ENCODE measurements at regions not wholly inside any gene's neighbourhood (a gene's known extent, or its start where the extent isn't known, plus 50 kb on each side); places are given as distances from the start of the nearest gene placed in this dataset.

DNA sequence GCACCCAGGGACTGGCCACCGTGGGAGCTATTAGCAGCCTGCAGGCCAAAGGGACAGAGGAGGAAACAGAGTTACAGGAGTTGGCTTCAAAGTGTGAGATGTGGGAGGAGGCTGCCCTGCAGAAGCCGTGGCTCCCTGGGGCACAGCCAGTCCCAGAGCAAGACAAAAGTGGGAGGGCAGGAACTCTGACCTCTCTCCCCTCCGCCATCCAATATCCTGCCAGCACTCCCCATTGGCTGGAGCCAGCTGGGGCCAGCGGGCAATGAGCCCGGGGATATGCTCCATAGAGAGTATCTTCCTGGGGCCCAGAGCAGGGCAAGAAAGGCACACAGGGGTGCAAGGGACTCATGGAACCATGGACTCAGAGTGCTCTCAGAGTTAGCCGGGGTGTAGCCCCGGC lies 143.1 kb downstream of the INHBB start:
- Mint-ChIP-seq H3K4me3 (no peak overlapping the region), H3K9me3 (no peaks in the 10 kb centered on the region)
- no peak overlapping the region for H3K4me2 ChIP-seq (ENCODE audit: insufficient read depth, insufficient read length, low read length)

More for the DNA sequence above, 143.1 kb downstream of the INHBB start:
- Histone ChIP-seq H3K23ac (ENCODE audit: insufficient read length, low read depth, low read length) (no peak overlapping the region), H2BK15ac (ENCODE audit: low read depth, low read length) (no peak overlapping the region), H4K8ac (replicated peaks; ENCODE audit: insufficient read length, low read depth, low read length) (no peak overlapping the region), H2BK12ac (ENCODE audit: insufficient read length, low read depth, low read length) (no peak overlapping the region), H3K14ac (ENCODE audit: insufficient read depth, low read length) (no peak overlapping the region; the same call in 1 of the 2 replicates), H2BK120ac (ENCODE audit: low read depth, low read length, poor library complexity, severe bottlenecking) (no peak overlapping the region), H2AK5ac (ENCODE audit: insufficient read length, low read length) (no peak overlapping the region), H2BK20ac (ENCODE audit: low read depth, low read length, poor library complexity, severe bottlenecking) (no peak overlapping the region), H3K9ac (ENCODE audit: extremely low read depth, insufficient read length, low read length) (no peak overlapping the region), H4K91ac (ENCODE audit: insufficient read length, low read depth, low read length) (no peak overlapping the region), H3K4me1 (ENCODE audit: insufficient read depth, low read length) (no peaks in the 10 kb centered on the region), H3K18ac (ENCODE audit: insufficient read length, low read depth, low read length) (no peak overlapping the region), H3T11ph (ENCODE audit: low read length) (no peak overlapping the region), H3K79me1 (ENCODE audit: insufficient read depth, low read depth, low read length, poor library complexity, severe bottlenecking) (no peaks in the 10 kb centered on the region), H3K4ac (ENCODE audit: low read depth, low read length) (no peak overlapping the region), H4K20me1 (ENCODE audit: control insufficient read depth, insufficient read depth, insufficient read length) (no peaks in the 10 kb centered on the region), H3K23me2 (ENCODE audit: insufficient read length, low read depth, low read length, poor library complexity, severe bottlenecking) (no peaks in the 10 kb centered on the region), H2BK5ac (ENCODE audit: insufficient read length, low read length) (no peak overlapping the region), H3K56ac (ENCODE audit: insufficient read length, low read depth, low read length) (no peak overlapping the region), H3K79me2 (ENCODE audit: insufficient read depth, low read length) (no peaks in the 10 kb centered on the region), H3K27ac (ENCODE audit: insufficient read length, low read depth, low read length) (no peak overlapping the region), H4K5ac (ENCODE audit: insufficient read length, low read depth, low read length) (no peak overlapping the region), H3K9me3 (ENCODE audit: control insufficient read depth, low read depth, low read length) (no peaks in the 10 kb centered on the region), H3K27me3 (ENCODE audit: insufficient read depth, low read length) (no peaks in the 10 kb centered on the region; the same call in 1 of the 2 replicates), H2AFZ (ENCODE audit: low read length) (no peak overlapping the region)
- Mint-ChIP-seq H3K27ac (no peak overlapping the region), H3K4me1 (peaks cover 0 to 4% of the 10 kb centered on the region in 2 experiments; a peak in 2 of 4 replicates), H3K27me3 (ENCODE audit: low read depth) (peaks cover 91% of the 10 kb centered on the region), H3K36me3 (ENCODE audit: insufficient read depth in 1 of 3, low read depth in 3 of 3) (no peaks in the 10 kb centered on the region)
- TF ChIP-seq, protein P1, sequence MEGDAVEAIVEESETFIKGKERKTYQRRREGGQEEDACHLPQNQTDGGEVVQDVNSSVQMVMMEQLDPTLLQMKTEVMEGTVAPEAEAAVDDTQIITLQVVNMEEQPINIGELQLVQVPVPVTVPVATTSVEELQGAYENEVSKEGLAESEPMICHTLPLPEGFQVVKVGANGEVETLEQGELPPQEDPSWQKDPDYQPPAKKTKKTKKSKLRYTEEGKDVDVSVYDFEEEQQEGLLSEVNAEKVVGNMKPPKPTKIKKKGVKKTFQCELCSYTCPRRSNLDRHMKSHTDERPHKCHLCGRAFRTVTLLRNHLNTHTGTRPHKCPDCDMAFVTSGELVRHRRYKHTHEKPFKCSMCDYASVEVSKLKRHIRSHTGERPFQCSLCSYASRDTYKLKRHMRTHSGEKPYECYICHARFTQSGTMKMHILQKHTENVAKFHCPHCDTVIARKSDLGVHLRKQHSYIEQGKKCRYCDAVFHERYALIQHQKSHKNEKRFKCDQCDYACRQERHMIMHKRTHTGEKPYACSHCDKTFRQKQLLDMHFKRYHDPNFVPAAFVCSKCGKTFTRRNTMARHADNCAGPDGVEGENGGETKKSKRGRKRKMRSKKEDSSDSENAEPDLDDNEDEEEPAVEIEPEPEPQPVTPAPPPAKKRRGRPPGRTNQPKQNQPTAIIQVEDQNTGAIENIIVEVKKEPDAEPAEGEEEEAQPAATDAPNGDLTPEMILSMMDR (conservative IDR thresholded peaks at IDR 0.05) = no peak
- DNase-seq = no peak
- WGBS (ENCODE audit: extremely low coverage, insufficient read length, low lambda C conversion rate) = no CpG with 5 or more reads among the region's 7 CpGs

Measured in H9 (cell line).